Activated CD4-positive, CD25-positive, alpha-beta regulatory T cell treated with anti-CD3 and anti-CD28 coated beads, Interleukin-2, amount 50 U/mL, for 24 hours (primary cell): ENCODE measurements at regions not wholly inside any gene's neighbourhood (a gene's known extent, or its start where the extent isn't known, plus 50 kb on each side); places are given as distances from the start of the nearest gene placed in this dataset.
"Not testable (repeated sequence)": the region's sequence is repeated elsewhere in the genome, so short reads cannot be mapped to it uniquely, and the experiment has no call there.

Experiments
- ATAC-seq, 2 donors: fragments of 150-1000 bp; cut with Tn5 transposase; one replicate each; pipeline ENCODE4 v1.10.0; 2021; ENCODE audit warnings: mild to moderate bottlenecking in 1 of 2, moderate library complexity in 1 of 2

DNA sequence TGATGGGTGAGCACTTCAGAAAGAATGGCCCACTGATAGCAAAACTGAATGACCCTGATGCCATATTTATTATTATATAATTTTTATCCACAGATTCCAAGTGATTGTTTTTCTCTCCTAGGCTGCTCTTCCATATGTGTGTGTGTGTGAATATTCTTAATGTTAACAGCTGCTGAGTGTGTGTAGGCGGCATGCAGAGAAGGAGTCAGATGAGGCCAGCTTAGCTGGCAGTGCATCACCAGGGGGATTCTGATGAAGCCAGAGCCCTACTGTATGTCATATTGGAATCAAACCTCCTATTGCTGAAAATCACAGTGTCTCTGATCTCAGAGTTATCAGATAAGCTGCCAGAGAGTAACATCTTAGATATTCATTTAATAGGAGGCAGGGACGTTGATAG is 177.1 kb downstream of the DMAC1 start:
- ATAC-seq = no peak

DNA sequence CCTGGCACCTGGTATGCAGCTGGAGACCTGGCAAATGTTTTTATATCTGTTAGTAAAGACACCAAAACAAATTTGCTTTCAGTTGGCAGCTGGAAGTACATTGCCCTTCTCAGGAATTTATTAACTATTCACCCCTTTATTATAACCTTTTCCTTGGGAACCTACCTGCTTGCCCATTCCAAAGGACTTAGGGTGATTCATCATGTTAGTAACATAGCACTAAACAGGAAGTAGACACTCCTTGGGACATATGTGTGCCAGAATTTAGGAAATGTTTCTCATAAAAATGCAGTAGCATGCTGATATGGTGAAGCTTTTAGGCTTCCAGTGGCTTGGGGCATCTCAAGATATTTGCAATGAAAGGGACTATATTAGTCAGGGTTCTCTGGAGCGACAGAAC is 184.2 kb downstream of the DMAC1 start:
- ATAC-seq = no peak

DNA sequence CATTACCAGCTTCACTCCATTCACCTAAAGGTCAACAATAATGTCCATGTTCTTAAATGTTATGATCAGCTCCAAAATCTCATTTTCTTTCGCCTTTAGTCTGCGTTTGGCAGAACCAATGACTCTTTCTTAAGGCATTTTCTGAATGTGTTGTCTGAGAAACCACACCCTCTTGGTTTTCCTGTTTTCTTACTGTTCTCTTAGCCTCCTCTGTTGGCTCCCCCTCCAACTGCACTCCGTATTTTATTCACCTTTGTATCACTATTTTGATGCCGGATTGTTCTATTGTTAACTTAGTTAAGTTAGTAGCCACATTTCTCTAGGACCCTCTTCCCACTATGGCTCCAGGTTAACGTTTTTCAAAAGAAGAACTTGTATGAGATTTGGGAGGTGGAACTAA is 185.6 kb downstream of the DMAC1 start:
- peak in 1 of 2 donors; percentile 48 for ATAC-seq

DNA sequence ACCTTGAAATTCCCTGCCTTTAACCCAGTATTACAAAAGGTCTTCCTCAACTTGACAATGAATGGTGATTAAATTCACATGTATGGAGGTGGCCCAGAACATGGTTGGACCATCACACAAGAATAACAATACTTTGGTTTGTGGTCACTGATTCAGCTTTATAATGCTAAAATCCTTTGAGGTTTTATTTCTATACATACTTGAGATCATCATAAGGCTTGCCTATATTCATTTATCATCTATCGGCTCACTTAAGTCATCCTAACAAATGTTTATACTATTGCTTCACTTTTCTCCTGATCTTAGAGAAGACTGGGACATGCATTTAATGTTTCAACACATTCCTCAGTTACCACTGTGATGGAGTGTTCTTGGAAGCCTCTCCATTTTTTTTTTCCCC is 191.3 kb downstream of the DMAC1 start:
- ATAC-seq = no peak

DNA sequence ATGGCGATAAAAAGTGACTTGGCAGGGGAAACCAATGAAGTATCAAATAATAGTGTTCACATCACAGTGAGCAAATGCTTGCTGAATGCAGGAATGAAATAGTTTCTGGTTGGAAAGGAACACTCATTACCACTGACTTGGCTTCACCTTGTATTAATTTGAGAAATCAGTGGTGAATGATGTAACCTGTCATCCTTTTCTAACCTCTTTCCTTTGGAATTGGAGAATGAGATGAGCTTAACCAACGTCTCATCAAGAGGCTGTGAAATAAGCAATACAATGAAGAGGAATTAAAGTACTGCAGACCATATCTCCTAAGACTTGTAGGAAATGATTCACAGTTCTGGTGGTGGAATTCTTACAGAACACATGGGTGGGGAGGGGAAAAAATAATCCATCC is 192.2 kb downstream of the DMAC1 start:
- ATAC-seq = no peak

DNA sequence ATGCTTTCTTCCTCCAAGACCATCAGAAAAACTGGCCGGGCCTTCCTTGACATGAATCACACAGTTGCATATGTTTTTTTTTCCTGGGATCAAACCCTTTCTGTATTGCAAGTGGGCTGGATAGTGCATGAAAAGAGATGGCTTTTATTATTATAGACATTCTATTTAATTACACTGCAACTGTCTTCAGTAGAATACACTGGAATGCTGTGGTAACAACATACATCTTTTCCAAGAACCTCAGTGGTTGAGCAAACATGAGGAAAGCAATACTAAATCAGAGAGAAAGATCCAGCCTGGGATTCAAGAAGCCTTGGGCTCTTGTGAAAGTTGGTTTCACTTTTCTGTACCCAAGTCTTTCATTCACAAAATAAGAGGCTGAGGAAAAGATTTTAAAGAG is 193.0 kb downstream of the DMAC1 start:
- ATAC-seq = no peak

DNA sequence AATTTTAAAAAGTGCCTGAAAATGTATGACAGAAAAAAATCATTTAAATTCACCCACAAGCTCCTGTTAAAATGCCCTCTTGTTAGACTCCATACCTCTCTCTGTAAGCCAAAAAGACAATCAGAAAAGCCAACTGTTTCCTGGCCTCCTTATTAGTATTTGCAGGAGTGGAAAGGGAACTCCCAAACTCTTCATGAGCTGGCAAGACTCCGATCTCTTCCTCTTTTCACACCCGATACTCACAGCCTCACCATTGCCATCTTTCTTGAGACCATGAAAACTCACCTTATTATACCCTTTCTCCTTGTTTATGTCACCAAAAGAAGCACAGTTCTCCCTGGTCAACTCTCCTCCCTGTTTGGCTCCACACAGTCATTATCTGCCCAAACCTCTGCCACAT is 197.8 kb downstream of the DMAC1 start:
- no peak for ATAC-seq

DNA sequence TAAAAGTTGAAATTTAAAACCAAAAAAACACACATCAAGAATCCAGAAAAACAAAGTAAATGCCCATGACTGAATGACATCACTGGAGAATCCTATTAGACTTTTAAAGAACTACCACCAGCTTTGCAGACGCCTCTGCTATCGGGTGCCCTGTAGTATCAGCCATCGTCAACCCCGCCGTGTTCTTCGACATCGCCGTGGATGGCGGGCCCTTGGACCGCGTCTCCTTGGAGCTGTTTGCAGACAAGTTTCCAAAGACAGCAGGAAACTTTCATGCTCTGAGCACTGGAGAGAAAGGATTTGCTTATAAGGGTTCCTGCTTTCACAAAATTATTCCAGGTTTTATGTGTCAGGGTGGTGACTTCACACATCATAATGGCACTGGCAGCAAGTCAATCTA is 201.9 kb downstream of the DMAC1 start:
- no peak for ATAC-seq

DNA sequence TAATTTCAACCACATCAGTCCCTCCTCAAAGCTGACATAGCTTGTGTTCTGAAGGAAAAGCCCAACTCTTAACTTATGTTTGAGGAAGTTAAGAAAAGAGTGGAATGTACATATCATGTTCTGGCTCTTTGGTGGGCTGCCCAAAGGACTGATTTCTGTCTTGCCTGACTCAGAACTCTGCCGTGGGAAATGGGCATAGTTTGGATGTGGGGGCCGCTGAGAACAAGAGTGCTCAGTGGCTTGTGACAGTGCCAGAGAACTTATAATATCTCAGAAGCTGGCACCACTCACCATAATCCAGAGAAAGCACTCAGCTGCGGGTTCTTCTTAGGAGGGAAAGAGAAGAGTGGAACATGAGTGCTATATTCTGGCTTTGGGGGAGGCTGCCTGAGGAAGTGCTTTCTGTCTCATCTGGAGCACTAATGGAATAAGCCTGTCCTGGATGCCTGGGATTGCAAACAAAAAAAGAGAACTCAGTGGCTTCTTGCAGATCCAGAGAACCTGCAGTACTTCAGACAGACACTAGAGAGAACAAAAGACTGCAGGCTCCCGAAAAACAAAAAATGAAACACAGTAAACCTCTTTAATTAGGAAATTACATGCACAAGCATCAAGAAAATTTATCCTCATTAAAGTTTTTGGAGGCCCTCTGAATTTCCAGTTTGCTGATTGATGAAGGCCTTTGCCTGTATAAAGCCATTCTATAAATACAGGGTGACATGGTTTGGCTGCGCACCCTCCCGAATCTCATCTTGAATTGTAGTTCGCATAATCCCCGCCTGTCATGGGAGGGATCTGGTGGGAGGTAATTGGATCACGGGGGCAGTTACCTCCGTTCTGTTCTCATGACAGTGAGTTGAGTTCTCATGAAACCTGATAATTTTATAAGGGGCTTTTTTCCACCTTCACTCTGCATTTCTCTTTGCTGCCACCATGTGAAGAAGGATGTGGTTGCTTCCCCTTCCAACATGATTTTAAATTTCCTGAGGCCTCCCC is 207.0 kb downstream of the DMAC1 start:
- ATAC-seq = no peak

DNA sequence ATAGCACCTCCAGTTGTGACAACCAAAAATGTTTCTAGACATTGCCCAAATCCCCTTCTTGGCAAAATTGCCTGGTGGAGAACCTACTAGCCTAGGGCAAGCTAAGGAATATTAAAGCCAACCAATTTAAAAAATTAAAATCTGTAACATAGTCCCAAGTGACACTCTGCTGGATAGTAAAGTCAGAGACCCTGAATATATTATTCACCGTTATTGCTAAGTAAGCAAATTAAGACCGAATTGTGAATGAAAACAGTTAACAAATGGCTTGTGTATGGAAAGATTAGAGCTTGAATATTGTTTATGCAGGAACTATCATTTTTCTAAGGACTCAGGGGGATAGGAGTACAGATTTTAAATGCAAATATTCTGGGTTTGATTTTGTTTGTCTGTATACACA is 208.1 kb downstream of the DMAC1 start:
- no peak for ATAC-seq

DNA sequence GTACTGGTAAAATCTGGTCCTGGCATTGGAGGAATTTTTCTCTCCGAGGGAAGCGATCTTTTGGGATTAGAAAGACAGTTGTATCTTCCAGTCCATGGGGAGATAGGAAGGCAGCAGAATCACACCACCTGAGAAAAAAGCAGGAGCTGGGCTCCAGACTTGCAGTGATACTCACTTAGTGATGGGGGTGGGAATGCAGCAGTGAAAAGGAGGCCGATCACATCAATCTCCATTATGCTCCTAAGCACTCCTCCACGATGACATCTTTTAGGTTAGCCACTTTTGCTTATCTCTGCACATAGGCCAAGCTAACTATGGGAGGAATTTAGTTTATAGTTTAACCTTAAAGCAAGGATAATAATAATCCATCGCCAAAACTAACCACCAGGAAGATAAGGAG is 219.0 kb downstream of the DMAC1 start:
- no peak for ATAC-seq

DNA sequence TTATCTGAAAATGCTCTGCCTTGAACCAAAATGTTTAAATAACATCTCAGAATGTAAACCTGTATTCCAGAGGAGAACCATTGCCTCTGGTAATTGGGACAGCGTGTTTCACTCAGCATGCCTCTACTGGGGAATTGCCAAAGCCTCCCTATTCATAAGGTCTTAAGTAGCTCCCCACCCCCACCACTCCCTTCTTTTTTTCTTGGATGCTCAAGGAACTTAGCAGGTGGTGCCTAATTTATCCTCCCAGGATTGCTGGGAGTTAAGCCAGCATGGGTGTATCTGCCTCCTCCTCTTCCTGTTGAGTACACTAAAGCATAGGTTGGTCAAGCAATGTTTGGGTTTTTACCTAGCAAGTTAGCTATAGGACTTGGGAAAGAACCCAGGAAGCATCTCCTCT is 220.2 kb downstream of the DMAC1 start:
- ATAC-seq = no peak

DNA sequence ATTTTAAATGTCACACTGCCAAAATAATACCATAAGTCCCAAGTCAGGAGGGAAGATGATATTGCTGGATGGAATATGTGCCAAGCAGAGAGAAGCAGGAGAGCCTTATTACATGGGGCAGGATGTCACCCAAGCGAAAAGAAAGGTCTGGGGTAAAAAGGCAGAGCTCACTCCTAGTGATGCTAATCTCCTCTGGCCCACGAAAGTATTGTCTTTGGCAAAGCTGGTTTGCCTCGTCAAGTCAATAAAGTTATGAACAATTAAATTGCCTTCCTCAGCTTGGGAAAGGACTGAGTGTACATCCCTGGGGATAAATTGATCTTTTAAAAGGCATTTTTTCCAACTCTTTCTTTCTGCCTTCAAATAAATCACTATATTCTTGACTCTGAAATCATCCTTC is 220.6 kb downstream of the DMAC1 start:
- no peak for ATAC-seq

DNA sequence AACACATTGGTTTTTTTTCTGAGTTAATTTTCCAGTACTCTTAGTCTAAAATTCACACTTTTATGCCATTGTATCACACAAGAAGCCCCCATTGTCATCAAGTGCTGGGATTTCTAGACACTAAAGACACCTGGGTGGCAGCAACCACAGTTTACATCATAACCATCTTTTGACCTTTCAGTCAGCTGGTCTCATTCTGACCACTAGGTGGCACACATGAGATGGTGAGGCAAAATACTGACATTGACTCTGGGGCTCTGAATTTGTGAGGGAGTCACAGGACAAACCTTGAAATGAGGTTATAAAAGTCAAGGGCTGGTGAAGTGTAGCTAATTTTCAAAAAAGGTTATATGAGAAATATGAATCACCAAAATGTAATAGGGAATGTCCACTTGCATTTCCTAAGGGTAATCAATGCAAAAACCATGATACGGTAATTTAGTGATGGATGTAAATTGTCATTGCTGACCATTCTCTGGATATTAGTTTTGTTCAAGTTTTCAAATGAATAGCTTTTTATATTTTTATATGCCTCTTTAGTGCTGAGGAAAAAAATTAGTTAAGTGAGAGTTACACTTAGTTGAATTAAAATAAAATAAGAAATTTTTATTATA is 229.4 kb downstream of the DMAC1 start:
- peak; percentile 44 to 53 for ATAC-seq

DNA sequence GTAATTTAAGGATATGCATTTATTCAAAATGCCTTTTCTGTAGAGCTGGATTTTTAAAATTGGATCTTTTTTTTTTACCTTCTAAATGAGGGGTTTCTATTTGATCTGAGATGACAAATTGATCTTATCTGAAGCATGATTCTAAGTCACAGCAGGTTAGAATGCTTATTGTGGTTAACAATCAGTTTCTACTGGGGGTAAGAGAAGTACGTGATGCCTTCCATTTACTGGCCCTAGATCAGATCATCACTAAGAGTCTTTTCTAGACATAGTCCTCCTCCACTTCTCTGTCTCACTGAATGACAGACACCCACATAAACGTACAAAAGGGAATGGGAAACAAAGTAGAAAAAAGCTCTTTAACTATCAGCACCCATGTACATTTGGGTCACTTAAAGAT is 231.9 kb downstream of the DMAC1 start:
- no peak for ATAC-seq

DNA sequence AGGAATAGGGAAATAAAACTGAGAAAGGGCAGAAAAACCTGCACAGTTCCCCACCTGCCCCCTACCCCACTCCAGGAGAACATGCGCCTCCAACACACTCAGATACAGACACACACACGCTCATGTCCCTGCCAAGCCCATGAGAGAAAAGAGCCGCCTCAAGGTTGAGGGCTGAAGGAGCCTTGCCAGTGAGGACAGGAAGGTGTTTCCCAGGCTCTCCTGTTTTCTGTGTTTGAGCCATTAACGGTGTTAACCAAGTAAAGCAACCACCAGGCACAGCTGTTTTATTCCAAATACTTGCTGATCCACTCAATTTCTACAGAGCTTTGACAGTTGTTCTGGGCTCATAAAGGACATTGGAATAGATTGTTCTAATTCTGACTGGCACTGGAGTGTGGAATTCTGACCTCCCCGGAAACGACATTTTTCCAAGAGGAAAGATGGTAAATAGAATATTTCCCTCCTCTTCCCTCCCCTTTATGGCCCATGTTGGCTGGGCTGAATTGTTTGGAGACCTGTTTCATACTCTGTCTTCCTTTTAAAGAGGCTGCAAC is 238.0 kb downstream of the DMAC1 start:
- ATAC-seq = no peak

DNA sequence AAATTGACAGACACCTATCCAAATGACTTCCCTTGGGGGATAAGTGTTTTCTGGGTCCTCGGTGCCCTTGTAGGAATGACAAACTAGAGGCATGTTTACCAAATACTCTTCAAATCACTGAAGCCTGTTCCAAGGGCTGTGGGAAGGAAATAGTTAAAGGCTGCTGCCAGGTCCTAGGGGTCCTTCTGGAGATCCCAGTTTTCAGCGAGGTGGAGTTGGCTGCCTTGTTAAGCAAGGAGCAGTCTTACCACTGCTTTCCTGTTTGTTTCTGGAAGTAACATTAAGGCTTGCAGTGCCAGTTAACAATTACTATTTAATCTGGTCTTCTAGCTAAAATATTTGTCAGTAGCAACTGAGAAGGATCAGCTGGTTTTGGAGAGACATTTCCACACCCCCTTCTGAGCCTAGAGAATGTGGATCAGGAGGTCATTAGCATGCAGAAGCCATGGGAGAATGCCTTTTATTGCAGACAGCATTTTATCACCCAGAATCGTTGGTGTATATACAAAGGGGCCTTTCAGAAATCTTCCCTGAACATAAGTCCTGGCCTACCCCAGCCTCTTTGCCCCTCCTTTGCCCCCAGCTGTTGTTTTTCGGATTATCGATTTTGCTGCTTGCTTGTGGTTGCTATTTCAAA is 238.8 kb downstream of the DMAC1 start:
- ATAC-seq = no peak

DNA sequence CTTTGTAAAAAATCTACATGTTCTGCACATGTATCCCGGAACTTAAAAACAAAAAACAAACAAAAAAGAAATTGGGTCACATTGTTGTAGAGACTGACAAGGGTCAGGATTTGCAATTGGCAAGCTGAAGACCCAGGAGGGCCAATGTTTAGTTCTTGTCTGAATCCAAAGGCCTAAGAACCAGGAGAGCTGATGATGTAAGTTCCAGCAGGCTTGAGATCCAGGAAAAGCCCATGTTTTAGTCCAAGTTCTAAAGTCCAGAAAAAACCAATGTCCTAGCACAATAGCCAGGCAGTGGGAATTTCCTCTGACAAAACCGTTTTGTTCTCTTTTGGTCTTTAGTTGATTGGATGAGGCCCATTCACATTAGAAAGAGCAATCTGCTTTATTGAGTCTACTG is 244.9 kb downstream of the DMAC1 start:
- ATAC-seq = no peak

DNA sequence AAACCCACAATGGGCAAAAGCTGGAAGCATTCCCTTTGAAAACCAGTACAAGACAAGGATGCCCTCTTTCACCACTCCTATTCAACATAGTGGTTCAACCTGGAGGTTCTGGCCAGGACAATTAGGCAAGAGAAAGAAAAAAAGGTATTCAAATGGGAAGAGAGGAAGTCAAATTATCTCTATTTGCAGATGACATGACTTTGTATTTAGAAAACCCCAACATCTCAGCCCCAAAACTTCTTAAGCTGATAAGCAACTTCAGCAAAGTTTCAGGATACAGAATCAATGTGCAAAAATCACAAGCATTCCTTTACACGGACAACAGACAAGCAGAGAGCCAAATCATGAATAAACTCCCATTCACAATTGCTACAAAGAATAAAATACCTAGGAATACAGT is 246.9 kb downstream of the DMAC1 start:
- not testable (repeated sequence) for ATAC-seq

DNA sequence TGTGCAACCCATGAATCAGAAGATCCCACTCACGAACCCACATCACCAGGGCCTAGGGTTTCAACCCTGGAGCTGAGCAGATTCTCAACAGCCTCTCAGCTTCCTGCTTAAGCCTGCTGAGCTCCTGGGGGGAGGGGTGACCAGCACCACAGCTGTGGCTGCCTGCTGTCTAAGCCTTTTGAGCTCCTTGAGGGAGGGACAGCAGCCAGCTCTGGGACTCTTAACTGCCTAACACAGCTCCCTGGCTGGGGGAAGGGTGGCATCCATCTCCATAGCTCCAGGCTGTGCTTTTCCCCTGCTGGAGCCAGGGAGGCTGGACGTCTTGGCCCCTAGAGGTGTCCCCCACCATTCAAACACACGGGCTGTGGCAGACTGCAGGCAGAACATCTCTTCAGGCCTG is 250.3 kb downstream of the DMAC1 start:
- ATAC-seq = no peak

DNA sequence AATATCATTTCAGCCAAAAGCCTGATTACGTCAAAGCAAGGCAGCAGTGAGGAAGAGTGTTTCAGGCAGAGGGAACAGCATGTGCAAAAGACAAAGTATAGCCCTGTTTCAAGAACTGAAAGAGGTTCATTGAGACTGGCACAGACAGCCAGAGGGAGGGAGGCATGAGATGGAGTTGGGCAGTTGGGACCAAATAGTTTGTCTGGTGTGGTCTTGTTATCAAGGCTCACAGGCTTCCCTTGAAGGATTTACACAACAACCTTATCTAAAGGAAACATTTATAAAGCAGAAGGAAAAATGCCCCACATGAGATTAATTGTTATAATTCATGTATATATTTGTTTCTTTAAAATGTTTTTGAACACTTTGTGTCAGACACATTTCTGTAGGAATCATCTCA is 253.3 kb downstream of the DMAC1 start:
- no peak for ATAC-seq

DNA sequence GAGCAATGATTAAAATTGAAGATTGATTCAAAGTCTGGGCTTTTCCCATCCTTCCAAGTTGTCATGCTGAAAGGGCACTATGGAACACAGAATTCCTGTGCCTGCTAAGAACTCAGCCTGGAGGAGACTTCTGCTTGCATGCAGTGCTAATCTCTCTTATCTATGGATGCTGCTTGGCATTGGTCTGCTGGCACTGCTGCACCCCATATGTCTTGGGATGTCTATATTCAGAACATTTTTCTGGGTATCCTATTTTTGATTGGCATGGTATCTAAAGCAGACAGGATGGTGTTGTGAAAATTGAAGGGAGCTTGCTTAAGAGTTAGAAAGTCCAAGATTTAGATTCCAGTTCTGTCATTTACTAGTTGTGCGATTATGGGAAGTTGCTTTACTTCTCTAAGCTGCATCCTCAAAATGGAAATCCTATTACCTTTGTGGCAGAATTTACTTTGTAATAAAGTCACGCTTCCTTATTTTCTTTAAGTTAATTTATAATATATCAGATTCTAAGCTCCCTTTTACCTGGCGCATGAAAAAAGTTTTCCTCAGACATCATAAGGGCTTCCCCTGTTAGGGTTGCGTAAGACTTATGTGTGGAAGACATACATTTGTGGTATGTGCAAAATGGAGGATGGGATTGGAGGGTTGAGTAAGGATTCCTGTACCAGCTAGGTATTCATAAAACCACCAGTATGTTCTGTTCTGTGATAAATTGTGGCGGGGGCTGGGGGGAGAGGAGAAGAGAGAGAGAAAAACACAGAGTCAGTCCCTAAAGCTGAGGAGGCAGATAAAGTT is 254.0 kb downstream of the DMAC1 start:
- ATAC-seq = no peak

DNA sequence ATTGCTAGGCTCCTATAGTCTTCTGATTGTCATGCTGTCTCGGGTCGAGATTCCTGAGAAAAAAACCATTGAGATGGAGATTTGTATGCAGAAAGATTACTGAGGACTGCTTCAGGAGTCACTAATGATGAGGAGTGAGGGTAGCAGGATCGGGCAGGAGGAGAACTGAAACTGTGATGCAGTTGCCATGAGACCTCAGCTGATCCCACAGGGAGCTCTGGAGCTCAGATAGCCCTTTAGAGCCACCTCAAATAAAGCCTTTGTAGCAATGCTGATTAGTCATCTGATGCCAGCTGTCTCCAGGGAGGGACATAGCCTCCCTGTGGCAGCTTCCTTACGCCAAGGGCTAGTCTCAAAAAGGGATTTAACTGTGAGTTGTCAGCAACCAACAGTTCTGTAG is 256.9 kb downstream of the DMAC1 start:
- ATAC-seq = no peak
